Activated effector memory CD4-positive, alpha-beta T cell treated with Interleukin-2 at 50 U/mL for 16 hours (primary cell): ENCODE measurements at regions not wholly inside any gene's neighbourhood (a gene's known extent, or its start where the extent isn't known, plus 50 kb on each side); places are given as distances from the start of the nearest gene placed in this dataset.

Experiments used
- DNase-seq: peaks from one replicate; pipeline ENCODE4 v3.0.0-alpha.2; 2020

DNA sequence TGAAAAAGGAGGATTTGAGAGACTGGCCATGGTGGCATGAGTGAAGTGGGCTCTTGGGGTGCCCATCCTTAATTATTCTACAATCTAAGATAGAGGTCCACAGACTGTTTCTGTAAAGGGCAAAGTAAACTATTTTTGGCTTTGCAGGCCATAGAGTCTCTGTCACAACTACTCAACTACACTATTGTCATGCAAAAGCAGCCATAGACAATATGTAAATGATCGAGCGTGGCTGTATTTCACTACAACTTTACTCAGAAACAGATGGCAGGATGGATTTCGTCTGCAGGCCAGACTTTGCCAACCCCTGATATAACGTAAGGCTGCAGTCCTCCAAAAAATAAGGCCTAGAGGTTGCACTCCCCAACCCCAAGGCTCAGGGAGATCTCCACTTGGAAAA lies 58.2 kb upstream of the NAA20 start:
- no peak for DNase-seq

DNA sequence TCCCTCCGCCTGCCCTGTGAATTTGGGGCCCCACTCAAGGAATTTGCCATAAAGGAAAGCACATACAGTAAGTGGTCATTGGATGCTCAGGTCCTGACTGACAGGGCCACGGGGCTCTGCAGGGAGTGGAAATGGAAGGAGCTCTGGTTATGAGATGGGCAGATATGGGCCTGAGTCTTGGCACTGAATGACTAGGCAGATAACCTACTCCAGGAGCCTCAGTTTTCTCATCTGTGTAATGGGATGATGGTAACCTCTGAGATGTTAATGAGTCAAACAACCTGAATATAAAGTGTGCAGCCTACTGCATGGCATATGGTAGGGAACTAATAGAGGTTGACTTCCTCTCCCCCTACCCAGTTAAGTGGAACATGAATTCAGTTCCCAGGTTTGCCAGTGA lies 56.4 kb upstream of the NAA20 start:
- DNase-seq = no peak

DNA sequence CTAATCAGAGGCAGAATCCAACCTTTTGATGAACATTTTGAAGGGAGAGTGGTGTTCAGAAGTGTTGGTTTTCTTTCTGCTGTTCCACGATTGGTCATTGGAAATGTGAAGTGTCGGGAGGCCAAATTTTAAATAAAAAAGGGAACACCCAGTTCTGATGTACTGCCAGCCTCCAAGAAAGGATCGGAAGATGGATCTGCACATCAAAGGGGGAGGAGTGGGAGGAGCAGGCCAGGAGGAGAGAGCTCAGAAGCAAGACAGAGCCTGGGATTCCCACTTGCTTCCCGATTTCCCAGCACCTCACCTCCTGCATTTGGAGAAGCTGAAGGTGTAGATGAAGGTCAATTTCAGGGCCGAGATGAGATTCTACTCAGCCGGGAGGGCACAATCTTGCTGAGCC lies 55.9 kb upstream of the NAA20 start:
- DNase-seq = no peak

DNA sequence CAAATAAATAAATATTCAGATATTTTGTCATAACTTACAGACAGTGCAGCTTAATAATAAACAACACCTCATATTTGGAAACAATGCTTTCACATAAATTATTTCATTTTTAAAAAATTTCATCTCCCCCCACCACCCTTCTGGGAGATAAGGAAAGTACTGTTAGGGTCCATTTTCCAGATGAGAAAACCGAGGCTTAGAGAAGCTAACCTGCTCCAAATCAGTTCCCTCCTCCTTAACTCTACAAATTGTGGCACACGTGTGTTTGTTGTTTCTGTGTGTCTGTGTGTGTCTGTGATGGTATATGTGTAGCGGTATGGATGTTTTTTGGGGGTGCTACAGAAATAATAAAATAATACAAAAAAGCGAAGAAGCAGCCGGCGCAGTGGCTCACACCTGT lies 54.2 kb upstream of the NAA20 start:
- no peak for DNase-seq

DNA sequence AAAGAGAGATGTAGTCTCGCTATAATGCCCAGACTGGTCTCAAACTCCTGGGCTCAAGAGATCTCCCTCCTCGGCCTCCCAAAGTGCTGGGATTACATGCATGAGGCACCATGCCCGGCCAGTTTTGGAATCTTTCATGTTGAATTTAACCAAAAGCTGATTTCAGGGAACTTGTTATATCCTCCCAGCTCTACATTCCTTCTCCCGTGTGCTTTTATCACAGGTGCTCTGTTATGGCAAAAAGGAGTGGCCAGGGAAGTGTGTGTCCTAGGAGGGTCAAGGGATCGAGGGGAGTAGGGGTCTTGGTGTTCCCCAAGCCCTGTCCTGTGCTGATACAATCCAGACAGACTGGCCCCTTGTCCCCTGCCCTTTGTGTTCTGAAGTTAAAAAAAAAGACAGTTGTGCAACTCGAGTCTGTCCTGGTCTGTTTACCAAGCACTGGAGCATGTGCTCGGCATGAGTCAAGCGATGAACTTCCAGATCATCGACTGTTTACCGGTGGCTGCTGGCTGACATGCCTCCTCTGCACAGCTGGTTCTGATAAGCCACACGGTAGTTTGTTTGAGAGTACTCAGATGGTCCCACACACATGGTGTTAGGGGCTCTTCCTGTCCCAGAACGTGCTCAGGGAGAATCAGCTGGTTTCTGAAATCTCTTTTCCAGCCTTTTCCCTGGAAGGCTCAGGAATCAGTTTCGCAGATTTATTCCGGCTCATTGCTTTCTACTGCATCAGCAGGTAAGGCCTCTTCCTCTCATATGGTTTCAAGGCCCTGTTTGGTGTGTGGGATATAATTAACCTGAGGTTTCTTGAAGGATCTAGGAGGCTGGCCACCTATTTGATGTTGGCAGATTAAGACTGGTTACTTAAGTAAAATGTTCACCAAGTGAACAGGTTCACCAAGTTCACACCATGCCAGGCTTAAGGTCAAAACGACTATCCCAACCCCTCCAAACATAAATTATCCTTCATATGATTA lies 52.6 kb upstream of the NAA20 start:
- DNase-seq = no peak

DNA sequence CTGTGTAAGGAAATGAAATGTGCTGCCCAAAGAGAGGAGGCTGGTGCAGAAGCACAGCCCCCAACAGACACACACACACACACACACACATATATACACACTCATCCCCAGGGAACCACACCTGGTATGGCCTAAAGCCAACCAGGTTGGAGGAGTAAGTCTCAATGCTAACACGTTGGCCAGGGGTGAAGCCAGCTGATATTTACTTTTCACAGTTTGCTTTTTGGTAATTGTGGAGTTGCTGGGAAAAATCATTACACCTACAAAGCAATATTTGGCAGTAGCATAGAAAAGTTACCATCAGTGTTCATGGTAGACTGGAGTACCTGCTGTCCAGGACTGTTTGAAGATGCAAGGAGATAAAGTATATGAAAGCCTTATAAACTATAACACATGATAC lies 50.3 kb upstream of the NAA20 start:
- no peak for DNase-seq
